HL-60 (cell line): ENCODE measurements at regions not wholly inside any gene's neighbourhood (a gene's known extent, or its start where the extent isn't known, plus 50 kb on each side); places are given as distances from the start of the nearest gene placed in this dataset.

ENCODE experiments used
- CTCF ChIP-seq: IDR thresholded peaks from one replicate; pipeline ENCODE4 v1.5.1; 2011; ENCODE audit warnings: low read length, control low read depth, inconsistent platforms; ENCODE audit not compliant: insufficient read depth
- GABPA ChIP-seq: IDR thresholded peaks from 2 replicates; pipeline ENCODE4 v1.6.1; 2012; ENCODE audit warnings: low read depth
- POLR2AphosphoS5 ChIP-seq: IDR thresholded peaks from 2 replicates; pipeline ENCODE4 v1.6.1; 2012; ENCODE audit warnings: low read depth
- SPI1 ChIP-seq: IDR thresholded peaks from 2 replicates; pipeline ENCODE4 v1.6.1; 2012; ENCODE audit warnings: low read depth, mild to moderate bottlenecking, borderline replicate concordance
- TF ChIP-seq, protein P1 (sequence below): IDR thresholded peaks from 2 replicates; pipeline ENCODE4 v1.6.1; 2012; ENCODE audit warnings: low read depth; ENCODE audit not compliant: insufficient replicate concordance

DNA sequence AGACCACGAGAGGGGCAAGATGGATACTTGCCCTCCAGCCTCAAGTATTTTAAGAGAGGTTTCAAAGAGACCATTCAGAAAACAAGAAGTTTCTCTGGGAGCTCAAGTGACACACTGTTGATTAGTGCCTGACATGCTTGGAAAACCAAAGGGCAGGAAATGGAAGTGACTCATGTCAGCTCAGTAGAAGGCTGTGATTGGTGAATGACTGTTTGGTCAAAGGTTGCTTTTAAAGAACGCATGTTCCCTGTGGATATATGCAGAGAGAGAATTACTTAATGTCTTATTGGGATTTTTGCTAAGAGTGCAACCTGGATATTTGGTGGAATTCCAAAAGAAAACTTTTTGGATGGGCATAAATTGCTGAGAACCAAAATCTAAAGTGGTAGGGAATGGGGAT is 549.9 kb downstream of the XIRP2 start:
- no peak for TF ChIP-seq POLR2AphosphoS5
- no peak for TF ChIP-seq CTCF
- TF ChIP-seq, protein P1, sequence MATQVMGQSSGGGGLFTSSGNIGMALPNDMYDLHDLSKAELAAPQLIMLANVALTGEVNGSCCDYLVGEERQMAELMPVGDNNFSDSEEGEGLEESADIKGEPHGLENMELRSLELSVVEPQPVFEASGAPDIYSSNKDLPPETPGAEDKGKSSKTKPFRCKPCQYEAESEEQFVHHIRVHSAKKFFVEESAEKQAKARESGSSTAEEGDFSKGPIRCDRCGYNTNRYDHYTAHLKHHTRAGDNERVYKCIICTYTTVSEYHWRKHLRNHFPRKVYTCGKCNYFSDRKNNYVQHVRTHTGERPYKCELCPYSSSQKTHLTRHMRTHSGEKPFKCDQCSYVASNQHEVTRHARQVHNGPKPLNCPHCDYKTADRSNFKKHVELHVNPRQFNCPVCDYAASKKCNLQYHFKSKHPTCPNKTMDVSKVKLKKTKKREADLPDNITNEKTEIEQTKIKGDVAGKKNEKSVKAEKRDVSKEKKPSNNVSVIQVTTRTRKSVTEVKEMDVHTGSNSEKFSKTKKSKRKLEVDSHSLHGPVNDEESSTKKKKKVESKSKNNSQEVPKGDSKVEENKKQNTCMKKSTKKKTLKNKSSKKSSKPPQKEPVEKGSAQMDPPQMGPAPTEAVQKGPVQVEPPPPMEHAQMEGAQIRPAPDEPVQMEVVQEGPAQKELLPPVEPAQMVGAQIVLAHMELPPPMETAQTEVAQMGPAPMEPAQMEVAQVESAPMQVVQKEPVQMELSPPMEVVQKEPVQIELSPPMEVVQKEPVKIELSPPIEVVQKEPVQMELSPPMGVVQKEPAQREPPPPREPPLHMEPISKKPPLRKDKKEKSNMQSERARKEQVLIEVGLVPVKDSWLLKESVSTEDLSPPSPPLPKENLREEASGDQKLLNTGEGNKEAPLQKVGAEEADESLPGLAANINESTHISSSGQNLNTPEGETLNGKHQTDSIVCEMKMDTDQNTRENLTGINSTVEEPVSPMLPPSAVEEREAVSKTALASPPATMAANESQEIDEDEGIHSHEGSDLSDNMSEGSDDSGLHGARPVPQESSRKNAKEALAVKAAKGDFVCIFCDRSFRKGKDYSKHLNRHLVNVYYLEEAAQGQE: no peak
- no peak for TF ChIP-seq GABPA
- no peak for TF ChIP-seq SPI1
